ENCODE measurements at regions not wholly inside any gene's neighbourhood (a gene's known extent, or its start where the extent isn't known, plus 50 kb on each side); places are given as distances from the start of the nearest gene placed in this dataset.

DNA sequence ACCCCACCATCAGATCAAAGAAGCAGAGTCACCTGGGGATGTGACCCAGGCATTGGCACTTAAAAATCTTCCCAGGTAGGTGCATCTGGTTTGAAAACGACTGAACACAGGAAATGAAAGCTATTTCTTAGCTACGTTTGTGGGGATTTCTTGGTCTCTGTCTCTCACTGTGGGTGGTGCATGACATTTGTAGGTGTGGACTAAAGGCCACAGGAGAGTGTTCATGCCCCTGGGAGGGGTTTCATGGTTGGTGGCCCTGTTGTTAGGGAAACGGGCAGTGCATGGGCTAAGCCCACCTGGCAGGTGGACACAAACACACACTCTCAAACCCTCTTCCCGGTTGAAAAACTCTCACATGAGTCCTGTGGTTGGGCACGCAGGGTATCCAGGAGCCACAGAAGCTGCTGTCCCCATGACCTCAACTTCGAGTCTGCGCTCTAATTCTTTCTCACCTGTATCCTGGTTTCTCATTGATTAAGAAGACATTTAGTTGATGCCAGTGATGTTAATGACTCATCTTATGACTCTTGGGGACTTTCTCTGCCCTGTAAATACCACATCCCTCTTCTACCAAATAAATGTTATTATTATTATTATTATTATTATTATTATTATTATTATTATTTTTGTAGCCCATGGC, 119.4 kb downstream of the MRPS6 start:
- no peak for TF ChIP-seq ZNF292 (CRISPR knock-in tag; IDR thresholded peaks at IDR 0.05; ENCODE audit: borderline replicate concordance, low read depth)
- TF ChIP-seq, protein P1, sequence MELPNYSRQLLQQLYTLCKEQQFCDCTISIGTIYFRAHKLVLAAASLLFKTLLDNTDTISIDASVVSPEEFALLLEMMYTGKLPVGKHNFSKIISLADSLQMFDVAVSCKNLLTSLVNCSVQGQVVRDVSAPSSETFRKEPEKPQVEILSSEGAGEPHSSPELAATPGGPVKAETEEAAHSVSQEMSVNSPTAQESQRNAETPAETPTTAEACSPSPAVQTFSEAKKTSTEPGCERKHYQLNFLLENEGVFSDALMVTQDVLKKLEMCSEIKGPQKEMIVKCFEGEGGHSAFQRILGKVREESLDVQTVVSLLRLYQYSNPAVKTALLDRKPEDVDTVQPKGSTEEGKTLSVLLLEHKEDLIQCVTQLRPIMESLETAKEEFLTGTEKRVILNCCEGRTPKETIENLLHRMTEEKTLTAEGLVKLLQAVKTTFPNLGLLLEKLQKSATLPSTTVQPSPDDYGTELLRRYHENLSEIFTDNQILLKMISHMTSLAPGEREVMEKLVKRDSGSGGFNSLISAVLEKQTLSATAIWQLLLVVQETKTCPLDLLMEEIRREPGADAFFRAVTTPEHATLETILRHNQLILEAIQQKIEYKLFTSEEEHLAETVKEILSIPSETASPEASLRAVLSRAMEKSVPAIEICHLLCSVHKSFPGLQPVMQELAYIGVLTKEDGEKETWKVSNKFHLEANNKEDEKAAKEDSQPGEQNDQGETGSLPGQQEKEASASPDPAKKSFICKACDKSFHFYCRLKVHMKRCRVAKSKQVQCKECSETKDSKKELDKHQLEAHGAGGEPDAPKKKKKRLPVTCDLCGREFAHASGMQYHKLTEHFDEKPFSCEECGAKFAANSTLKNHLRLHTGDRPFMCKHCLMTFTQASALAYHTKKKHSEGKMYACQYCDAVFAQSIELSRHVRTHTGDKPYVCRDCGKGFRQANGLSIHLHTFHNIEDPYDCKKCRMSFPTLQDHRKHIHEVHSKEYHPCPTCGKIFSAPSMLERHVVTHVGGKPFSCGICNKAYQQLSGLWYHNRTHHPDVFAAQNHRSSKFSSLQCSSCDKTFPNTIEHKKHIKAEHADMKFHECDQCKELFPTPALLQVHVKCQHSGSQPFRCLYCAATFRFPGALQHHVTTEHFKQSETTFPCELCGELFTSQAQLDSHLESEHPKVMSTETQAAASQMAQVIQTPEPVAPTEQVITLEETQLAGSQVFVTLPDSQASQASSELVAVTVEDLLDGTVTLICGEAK (IDR thresholded peaks at IDR 0.05), result no peak
- TF ChIP-seq, protein P1 (CRISPR knock-in tag; IDR thresholded peaks at IDR 0.05), result no peak
- TF ChIP-seq MED1 (CRISPR knock-in tag; IDR thresholded peaks at IDR 0.05), result no peak
- no peak for TF ChIP-seq RFX5 (IDR thresholded peaks at IDR 0.05; ENCODE audit: low read depth, low read length)

Measured in HepG2 (cell line).